ENCODE measurements at regions not wholly inside any gene's neighbourhood (a gene's known extent, or its start where the extent isn't known, plus 50 kb on each side); places are given as distances from the start of the nearest gene placed in this dataset.
"Not testable (repeated sequence)": the region's sequence is repeated elsewhere in the genome, so short reads cannot be mapped to it uniquely, and the experiment has no call there.

DNA sequence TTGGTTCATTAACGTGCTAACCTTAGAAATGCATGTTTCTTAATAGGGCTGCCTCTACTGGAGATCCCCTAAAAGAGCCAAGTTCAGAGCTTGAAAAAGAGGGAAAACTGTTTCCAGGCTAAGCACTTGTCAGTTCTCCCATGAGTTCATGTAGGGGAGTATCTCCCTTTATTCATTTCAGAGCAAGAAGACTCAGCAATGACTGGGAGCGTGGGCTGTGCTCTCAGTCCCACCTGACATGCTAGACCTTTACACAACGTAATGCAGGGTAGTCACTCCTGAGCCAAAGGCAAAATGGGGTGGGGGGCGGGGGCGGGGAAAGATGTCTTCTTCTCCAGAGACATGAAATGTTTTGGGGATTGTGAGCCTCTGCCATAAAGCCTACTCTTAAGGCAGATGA lies 420.1 kb upstream of the MCTP2 start:
- DNase-seq, result no peak

DNA sequence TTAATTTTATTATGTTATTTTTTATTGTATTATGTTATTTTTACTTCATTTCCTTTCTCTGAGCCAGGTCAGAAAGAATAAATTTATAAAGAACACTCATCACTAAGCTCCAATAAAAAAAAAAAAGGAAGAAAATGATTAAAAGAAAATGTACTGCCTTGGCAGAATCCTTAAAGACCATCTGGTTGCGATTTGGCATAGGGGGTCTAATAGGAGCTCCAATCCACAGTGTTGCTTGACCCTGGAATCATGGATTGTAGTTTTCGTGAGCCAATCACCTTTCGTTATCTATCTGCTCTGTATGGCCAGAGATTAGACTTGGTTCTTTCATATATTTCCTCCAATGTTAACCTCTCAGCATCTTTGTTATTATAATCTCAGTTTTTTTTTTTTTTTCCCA lies 421.8 kb upstream of the MCTP2 start:
- DNase-seq, result no peak

DNA sequence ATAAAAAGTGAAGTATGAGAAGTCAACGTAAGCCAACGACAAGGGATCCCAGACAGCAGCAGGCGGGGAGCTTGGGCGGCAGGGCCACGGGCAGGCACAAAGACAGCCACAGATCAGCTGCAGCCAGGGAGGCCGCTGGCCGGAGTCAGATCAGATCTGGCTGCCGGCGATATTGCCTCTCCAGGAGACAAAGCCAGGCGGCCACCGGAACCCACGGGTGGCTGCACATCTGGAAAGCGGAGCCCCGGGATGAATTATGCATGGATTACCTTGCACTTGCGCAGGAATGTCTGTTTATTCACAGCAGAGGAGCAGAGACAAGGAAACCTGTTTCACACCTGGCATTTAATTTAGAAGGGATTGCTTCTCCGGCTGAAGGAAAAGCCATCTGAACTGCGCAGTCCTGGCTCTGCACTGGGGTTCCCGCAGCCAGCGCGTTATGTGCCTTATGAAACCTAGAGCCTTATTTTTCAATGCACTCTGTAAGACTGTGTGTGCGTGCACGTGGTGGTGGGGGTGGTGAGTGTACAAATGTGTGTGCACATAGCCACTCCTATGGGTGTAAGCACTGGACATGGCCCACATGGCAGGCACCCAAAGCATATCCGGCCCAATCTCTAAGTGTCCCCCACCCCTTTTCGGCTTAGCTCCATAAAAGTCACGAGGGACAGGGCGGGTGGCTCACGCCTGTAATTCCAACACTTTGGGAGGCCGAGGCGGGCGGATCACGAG lies 427.8 kb upstream of the MCTP2 start:
- no peak for DNase-seq

DNA sequence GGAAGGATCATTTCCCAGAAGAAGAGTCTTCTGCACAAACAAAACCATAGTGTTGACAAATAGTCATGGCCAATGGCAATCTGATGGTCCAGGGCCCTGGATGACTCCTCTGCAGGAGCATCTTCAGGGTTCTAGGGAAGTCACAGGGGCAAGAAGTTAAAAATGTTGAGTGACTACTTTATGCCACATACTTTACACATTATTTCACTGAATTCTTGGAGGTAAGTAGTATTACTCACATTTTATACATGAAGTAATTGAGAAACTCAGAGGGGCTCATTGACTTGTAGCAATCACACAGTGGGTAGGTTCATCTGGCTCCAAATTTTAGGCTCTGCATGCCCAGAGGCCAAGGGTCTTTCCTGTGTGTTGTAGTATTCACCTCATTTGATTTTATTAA lies 430.2 kb upstream of the MCTP2 start:
- no peak for DNase-seq

DNA sequence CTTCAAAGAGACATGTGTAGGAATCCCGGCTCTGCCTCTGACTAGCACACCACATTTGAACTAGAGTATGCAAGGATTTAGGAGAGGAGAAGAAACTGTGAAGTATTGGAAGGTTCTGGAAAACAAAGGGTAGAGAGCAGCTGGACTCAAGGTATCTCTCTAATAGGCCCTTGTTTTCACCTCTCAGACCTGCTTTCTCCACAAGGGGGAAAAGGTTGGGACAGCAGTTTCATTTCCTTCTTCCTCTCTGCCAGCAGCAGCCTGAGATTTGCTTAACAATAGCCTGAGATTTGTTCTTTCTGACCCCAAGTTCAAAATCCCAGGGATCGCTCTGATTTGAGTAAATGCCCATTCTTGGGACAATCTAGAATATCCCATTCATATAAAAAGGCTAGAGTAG lies 430.6 kb upstream of the MCTP2 start:
- no peak for DNase-seq

DNA sequence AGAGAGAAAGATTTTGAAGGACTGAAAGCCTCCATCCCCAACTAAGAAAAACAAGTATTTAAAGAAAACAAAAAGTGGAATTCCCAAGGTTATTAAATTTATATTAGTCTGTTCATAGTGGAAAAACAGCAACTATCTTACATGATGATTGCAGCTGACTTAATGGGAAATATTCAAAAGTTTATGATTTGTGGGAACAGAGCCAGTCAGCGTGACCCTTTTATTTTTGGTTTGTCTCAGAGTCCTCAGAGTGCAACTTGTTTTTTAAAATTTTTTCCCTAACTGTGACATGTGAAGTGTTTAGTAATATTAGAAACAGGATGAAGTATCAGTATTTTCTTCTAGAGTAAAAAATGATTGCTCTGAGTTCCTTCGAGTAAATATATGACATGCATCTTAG lies 441.9 kb upstream of the MCTP2 start:
- no peak for DNase-seq

DNA sequence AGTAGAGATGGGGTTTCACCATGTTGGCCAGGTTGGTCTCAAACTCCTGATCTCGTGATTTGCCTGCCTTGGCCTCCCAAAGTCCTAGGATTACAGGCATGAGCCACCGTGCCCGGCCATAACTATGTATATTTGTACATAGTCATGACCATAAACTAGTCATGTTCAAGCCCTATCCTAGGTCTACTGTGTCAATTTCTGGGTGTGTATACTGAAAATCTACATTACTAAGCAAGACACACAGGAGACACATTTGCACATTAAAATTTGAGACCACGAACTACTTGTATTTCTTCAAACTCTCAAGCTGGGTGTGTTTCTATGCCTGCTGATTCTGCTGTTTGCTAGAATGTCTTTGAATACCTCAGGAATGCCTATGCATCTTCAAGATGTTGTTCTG lies 451.3 kb upstream of the MCTP2 start:
- DNase-seq, result no peak

DNA sequence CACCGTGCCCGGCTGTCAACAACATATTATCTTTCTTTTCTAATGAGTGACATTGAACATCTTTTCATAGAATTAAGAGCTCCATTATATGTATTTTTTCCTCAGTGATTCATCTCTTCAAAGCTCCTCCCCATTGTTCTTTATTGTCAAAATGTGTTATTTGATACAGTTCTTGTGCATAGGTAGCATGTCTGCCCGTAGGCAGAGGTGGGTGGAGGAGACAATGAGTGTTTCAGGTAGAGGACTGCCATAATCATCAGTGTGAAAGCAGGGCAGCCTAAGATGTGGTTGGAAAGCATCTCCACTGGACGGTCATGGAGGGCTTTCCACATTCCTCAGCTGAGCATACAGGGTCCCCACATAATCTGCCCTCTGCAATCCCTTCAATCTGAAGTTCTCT lies 452.0 kb upstream of the MCTP2 start:
- DNase-seq, result no peak

DNA sequence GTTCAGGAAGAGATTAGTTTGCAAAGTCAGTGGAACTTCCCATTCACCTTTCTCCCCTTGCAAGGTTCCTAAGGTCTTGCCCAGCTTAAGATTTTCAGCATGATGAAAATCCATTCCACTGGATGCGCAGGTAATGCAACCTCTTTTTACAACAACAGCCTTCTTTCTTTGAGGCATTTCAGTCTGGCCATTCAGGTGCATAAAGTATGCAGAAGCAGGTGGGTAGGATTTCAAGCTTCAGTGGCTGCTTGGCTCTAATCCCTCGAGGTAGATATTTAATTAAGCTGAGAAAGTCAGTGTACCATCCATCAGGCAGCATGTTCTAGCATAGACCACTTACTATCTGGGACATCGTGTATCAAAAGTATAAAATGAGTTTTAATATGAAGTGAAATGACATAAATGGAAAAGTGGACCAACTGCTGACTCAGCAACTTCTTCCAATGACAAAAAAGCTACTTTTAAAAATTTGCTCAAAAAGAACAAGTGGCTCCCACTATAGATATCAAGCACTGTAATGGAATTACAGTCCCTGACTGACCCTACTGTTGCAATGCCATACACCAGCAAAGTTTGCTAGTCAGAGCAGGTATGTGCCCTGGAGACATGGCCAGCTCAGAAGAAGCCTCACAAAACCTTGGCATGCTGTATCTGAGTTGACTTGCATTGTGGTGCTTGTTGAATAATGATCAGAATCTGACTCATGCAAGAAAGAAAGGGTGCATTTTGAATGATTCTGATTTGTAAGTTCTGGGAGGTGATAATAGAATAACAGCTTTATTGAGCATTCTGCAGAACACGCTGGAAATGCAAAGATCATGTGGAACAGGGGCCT lies 459.9 kb upstream of the MCTP2 start:
- no peak for DNase-seq

DNA sequence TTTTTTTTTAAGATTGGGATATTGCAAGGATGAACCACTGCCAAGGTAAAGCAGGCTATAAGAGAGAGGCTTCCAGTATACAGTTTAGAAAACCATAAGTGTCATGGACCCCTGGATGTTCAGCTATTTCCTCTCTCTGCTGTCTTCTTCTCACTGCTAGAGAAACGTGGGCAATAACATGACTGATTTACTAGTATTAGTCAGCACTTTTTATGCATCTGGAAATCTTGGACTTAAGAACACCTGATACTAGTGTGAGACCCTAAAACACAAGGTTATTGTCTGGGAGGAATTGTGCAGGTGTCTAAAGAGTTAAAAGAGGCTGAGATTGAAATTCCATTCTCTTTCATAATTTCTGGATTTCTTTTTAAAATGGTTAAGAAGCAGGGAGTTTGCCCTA lies 460.6 kb upstream of the MCTP2 start:
- no peak for DNase-seq

DNA sequence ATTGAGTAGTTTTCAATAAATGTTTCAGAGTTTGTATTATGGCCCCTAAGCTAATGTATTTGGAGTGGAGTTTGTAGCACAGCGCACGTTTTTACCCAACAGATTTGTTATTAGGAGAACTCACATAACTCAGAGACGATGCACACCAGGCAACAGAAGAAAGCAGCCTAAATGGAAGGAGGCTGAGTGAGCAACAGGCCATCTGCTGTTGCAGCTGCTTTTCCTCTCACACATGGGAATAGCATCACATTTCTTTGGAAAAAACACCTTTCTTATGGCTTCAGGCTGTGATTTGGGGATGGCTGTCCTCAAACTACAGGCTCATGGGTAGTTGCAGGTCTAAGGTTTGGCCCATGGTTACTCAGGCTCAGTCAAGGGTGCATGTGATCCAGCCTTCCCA lies 469.3 kb upstream of the MCTP2 start:
- DNase-seq, result no peak

DNA sequence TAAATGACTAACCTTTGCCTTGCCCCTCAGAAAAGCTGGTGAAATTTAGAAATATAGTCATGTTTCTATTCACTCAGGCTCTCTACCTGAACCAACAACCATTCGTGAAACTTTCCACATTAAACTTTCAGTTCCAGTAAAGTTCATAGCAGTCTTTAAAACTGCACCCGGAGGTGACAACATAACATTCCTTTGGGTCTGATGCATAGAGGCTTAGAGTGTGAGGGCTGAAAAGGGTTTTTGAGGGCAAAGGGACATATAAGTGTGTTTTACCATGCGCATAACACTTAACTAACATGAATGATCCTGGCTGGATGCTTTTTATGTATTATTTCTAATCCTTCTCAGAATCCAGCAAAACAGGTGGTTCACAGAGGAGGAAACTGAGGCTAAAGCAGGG lies 471.7 kb upstream of the MCTP2 start:
- no peak for DNase-seq

DNA sequence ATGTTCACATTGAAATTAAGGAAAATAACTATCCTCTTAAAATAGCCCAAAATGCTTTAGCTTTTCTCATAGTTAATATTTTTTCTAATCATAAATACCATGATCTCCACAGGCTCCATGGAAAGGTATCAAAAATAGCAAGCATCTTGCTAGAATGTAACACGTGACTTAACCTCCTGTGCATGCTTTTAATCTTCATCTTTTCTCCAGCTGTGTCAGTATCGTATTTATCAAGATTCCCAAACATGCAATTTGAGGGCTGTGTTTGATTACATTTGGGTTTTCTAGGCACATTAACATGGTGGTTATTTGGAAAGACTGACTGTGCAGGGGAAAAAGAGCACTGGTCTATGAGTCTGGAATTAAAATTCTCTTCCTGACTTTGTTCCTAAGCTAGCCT lies 472.5 kb upstream of the MCTP2 start:
- DNase-seq, result no peak

DNA sequence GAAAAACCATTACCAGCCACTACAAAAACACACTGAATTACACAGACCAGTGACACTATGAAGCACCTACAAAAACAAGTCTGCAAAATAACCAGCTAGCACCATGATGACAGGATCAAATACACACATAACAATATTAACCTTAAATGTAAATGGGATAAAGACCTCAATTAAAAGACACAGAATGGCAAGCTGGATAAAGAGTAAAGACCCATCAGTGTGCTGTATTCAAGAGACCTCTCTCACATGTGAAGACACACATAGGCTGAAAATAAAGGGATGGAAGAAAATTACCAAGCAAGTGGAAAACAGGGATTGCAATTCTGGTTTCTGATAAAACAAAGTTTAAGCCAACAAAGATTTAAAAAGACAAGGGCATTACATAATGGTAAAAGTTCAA lies 482.7 kb upstream of the MCTP2 start:
- no peak for DNase-seq

DNA sequence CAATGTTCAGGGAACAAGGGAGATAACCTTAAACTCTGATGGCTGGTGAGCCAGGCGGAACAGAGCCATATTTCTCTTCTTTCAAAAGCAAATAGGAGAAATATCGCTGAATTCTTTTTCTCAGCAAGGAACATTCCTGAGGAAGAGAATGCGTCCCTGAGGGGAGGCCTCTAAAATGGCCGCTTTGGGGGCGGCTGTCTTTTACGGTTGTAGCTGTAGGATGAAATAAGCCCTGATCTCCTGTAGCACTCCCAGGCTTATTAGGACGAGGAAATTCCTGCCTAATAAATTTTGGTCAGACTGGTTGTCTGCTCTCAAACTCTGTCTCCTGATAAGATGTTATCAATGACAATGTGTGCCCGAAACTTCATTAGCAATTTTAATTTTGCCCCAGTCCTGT lies 496.4 kb upstream of the MCTP2 start:
- not testable (repeated sequence) for DNase-seq

DNA sequence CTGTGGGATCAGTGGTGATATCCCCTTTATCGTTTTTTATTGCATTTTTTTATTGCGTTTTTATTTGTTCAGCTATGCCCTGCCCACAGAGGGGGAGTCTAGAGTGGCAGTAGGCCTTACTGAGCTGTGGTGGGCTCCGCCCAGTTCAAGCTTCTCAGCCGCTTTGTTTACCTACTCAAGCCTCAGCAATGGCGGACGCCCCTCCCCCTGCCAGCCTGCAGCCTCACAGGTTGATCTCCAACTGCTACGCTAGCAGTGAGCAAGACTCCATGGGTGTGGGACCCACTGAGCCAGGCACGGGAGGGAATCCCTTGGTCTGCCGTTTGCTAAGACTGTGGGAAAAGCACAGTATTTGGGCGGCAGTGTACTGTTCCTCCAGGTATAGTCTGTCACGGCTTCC lies 500.6 kb upstream of the MCTP2 start:
- DNase-seq, result no peak

DNA sequence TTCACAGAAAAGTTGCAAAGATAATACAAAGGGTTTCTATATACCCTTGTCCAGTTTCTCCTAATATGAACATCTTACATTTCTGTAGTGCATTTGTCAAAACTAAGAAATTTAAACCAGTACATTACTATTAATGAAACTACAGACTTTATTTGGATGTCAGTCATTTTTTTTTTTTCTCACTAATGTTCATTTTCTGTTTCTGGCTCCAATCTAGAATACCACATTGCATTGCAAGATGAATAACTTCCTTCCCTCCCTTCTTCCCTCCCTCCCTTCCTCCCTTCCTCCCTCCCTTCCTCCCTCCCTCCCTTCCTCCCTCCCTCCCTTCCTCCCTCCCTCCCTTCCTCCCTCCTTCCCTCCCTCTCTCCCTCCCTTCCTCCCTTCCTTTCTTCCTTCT lies 509.2 kb upstream of the MCTP2 start:
- DNase-seq, result no peak

DNA sequence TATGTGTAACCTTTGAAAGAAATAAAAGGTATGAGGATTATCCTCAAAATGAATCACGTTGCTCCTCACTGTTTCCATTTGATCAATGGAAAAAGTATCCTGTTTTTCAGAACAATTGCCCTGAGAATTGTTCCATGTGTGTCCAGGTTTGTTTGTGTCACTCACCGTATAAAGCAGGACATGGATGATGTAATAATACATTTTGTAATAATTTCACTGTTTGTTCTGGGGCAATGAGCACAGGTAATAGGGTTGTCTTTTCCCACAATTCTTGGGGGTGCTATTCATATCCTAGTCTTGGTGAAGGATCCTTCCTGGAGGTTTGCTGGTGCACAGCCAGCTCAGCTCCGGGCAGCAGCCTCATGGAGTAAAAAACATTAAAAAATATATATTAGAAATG lies 510.8 kb upstream of the MCTP2 start:
- no peak for DNase-seq

DNA sequence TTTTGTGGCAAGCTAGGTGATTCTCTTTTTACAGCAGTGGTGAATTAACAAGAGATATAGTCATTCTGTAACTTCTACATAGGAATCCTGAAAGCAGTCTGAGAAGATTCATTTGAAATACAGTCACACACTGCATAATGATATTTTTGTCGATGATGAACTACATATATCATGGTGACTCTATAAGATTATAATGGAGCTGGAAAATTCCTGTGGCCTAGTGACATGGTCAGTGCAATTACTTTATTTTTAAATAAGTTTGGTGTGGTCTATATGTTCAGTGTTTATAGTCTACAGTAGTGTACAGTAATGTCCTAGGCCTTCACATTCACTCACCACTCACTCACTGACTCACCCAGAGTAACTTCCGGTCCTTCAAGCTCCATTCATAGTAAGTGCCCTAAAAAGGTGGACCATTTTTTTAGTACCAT lies 511.4 kb upstream of the MCTP2 start:
- DNase-seq, result no peak

DNA sequence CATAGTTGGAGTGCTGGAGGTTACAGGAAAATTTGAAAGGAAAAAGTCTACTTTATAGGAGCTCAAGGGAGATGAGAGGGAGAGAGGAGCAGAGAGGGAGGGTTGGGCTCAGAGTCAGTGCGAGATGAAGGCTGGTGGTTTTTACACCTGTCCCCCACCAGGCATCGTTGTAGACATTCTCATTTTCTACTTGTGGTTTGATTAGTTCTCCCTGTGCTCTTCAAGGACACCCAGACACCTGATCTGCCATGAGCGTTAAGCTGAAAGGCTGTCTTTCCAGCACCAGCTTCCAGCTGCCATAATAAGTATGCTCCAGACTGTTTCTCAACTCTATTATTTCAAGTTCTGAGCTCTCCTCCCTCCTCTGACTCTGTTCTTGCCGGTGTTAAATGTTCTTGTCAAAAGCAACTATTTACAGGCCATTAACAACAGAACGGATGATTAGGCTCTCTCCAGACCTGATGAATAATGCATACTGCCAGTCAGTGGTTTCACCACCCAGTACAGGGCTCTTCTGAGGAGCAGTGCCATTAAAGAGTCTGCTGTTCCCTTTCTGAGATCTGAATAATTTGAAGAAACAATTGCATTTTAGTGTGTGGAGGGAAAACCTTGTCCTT lies 514.6 kb upstream of the MCTP2 start:
- no peak for DNase-seq

DNA sequence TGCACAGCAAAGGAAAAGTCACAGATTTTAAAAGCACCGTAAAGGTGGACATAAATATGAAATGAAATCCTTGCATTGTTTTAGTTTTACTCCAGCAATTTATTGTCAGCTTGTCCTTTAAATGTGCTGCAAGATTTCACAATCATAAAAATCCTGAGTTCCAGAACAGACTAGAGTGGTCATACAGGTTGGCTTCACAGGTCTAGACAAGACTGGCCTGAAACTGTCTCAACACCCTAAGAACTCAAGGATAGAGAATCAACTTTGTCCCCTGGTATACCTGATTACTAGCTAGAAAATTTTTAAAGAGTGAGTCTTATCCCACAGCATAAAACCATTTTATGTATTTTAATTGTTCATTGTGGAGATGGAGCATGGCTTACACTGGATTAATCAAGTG lies 521.7 kb upstream of the MCTP2 start:
- DNase-seq, result no peak

DNA sequence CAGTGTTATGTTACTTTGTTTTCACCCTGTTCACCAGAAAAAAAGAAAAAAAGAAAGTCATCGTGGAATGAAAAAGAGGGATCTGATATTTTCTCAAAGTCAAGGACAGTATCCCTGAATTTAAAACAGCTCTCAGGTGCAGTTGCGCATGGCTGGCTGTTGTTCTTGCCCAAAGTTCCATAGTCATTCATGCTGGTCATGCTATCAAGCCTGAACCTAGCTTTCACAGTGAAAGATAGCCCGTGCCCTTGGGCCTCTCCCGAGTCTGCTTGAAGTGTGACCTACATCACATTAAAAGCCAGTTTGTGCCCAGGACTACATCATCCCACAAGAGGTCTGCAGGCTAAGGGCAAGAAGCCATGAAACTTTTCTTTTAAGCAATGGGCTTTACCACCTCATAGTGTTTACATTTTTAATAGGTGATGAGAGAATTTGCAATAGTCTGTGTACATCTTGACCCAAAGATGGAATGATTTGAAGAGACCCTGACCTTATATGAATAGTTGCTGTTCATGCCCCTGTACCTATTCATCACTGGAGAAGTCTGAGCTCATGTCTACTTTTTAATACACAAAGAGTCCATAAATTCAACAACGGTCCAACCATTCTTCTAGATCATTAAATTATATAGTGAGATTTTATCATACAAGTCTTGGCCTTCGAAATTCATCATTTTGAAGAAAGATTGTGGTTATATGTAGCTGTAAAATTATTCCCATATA lies 522.5 kb upstream of the MCTP2 start:
- DNase-seq, result no peak

DNA sequence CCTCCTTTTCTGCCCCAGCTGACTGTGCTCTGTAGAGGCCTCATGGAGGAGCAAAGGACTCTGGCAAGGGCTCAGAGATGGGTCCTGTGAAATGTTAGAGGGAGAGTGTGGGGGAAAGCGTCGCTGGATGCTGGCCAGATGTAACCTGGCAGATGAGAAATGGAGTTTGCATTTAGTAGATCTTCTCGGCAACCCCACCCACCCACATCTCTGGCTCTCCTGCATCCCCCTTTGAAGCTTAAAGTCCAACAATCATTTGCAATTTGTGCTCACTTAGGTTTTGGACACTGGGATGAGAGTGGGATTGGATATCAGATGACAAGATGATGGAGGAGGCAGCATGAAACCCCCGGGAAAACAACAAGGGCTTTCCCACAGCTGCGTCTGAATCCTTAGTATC lies 523.6 kb upstream of the MCTP2 start:
- no peak for DNase-seq
